ENCODE measurements at regions not wholly inside any gene's neighbourhood (a gene's known extent, or its start where the extent isn't known, plus 50 kb on each side); places are given as distances from the start of the nearest gene placed in this dataset.

DNA sequence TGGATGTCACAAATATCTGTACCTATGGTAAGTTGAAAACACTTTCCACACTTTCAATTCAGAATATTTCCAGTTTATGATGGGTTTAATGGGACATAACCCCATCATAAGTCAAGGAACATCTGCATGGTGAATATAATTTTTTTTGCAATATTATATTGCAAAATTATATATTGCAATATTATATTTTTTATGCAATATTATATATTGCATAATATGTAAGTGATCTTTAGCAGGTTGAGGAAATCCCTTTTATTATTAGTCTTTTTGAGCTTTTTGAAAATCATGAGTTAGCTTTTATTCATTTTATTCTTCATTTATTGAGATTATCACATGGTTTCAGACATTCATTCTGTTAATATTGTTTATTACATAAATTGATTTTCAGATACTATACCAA lies 342.2 kb upstream of the GALNT5 start:
- no peak for TF ChIP-seq MXI1 (conservative IDR thresholded peaks at IDR 0.05; ENCODE audit: poor library complexity, severe bottlenecking)
- TF ChIP-seq, protein P1, sequence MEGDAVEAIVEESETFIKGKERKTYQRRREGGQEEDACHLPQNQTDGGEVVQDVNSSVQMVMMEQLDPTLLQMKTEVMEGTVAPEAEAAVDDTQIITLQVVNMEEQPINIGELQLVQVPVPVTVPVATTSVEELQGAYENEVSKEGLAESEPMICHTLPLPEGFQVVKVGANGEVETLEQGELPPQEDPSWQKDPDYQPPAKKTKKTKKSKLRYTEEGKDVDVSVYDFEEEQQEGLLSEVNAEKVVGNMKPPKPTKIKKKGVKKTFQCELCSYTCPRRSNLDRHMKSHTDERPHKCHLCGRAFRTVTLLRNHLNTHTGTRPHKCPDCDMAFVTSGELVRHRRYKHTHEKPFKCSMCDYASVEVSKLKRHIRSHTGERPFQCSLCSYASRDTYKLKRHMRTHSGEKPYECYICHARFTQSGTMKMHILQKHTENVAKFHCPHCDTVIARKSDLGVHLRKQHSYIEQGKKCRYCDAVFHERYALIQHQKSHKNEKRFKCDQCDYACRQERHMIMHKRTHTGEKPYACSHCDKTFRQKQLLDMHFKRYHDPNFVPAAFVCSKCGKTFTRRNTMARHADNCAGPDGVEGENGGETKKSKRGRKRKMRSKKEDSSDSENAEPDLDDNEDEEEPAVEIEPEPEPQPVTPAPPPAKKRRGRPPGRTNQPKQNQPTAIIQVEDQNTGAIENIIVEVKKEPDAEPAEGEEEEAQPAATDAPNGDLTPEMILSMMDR (IDR thresholded peaks at IDR 0.05; ENCODE audit: poor library complexity, severe bottlenecking) = no peak
- TF ChIP-seq POLR2AphosphoS5 (IDR thresholded peaks at IDR 0.05) = no peak
- no peak for TF ChIP-seq EZH2 (IDR thresholded peaks at IDR 0.05; ENCODE audit: borderline replicate concordance, insufficient read depth, low read length, poor library complexity, severe bottlenecking)
- TF ChIP-seq REST (IDR thresholded peaks at IDR 0.05; ENCODE audit: borderline replicate concordance) = no peak
- H3K4me3 ChIP-seq (ENCODE audit: low read length) = no peak overlapping the region
- no peak overlapping the region for H3K9ac ChIP-seq (ENCODE audit: low read length)
- no peaks in the 10 kb centered on the region for H3K79me2 ChIP-seq (replicated peaks; ENCODE audit: insufficient read depth, low read length)
- no peak overlapping the region for H3K27ac ChIP-seq (ENCODE audit: low read length)
- no peaks in the 10 kb centered on the region for H3K36me3 ChIP-seq (ENCODE audit: insufficient read depth, low read length)
- no peaks in the 10 kb centered on the region for H3K27me3 ChIP-seq (ENCODE audit: insufficient read depth, low read depth, low read length)
- no peaks in the 10 kb centered on the region for H3K9me3 ChIP-seq (ENCODE audit: low read length)
- no peak overlapping the region for H2AFZ ChIP-seq (ENCODE audit: low read depth, low read length)
- no peaks in the 10 kb centered on the region for H3F3A ChIP-seq (ENCODE audit: insufficient read depth, low read length, poor library complexity, severe bottlenecking)
- H4K20me1 ChIP-seq (ENCODE audit: insufficient read depth) = no peaks in the 10 kb centered on the region
- H3K4me2 ChIP-seq (ENCODE audit: low read length) = no peak overlapping the region
- H3K9me2 ChIP-seq (ENCODE audit: insufficient read depth, low read length) = no peaks in the 10 kb centered on the region

GRCh38 chr2:156918410-156918809 lies 339.1 kb upstream of the GALNT5 start:
- Histone ChIP-seq H4K20me1 (ENCODE audit: insufficient read depth) (no peaks in the 10 kb centered on the region), H3K27ac (ENCODE audit: low read length) (no peak overlapping the region)

More at GRCh38 chr2:156918410-156918809, 339.1 kb upstream of the GALNT5 start:
- Histone ChIP-seq H3K4me3 (ENCODE audit: low read length) (no peak overlapping the region), H3K4me2 (ENCODE audit: low read length) (no peak overlapping the region), H3K27me3 (ENCODE audit: insufficient read depth, low read depth, low read length) (no peaks in the 10 kb centered on the region), H3K9me2 (ENCODE audit: insufficient read depth, low read length) (no peaks in the 10 kb centered on the region), H3K79me2 (replicated peaks; ENCODE audit: insufficient read depth, low read length) (no peaks in the 10 kb centered on the region), H3K36me3 (ENCODE audit: insufficient read depth, low read length) (no peaks in the 10 kb centered on the region), H3K9me3 (ENCODE audit: low read length) (no peaks in the 10 kb centered on the region), H2AFZ (ENCODE audit: low read depth, low read length) (no peak overlapping the region), H3F3A (ENCODE audit: insufficient read depth, low read length, poor library complexity, severe bottlenecking) (no peaks in the 10 kb centered on the region), H3K9ac (ENCODE audit: low read length) (no peak overlapping the region)
- TF ChIP-seq RAD21 (conservative IDR thresholded peaks at IDR 0.05) (no peak), REST (IDR thresholded peaks at IDR 0.05; ENCODE audit: borderline replicate concordance) (no peak), SMC3 (conservative IDR thresholded peaks at IDR 0.05; ENCODE audit: poor library complexity) (no peak), EZH2 (IDR thresholded peaks at IDR 0.05; ENCODE audit: borderline replicate concordance, insufficient read depth, low read length, poor library complexity, severe bottlenecking) (no peak), POLR2AphosphoS5 (IDR thresholded peaks at IDR 0.05) (no peak), TAF1 (IDR thresholded peaks at IDR 0.05; ENCODE audit: low read depth) (no peak), EP300 (conservative IDR thresholded peaks at IDR 0.05; ENCODE audit: poor library complexity, severe bottlenecking) (no peak), MXI1 (conservative IDR thresholded peaks at IDR 0.05; ENCODE audit: poor library complexity, severe bottlenecking) (no peak)
- TF ChIP-seq, protein P1 (IDR thresholded peaks at IDR 0.05; ENCODE audit: poor library complexity, severe bottlenecking) = no peak
